GM13977 (cell line): ENCODE measurements at regions not wholly inside any gene's neighbourhood (a gene's known extent, or its start where the extent isn't known, plus 50 kb on each side); places are given as distances from the start of the nearest gene placed in this dataset.

Experiments used
- DNase-seq: peaks from one replicate; pipeline ENCODE4 v3.0.0; 2012; ENCODE audit warnings: low spot score
- in situ Hi-C: fragments of 300-500 bp; cut with MboI; formaldehyde crosslinking; loops from one replicate; pipeline ENCODE4 v1.12.0; 2022; ENCODE audit warnings: low sequenced_read_pairs, low pct_unique_long_range_greater_than_20kb, mixed read lengths, inconsistent platforms; ENCODE audit not compliant: unreplicated experiment
- TF ChIP-seq, protein P1 (sequence below): IDR thresholded peaks from 2 replicates; pipeline ENCODE4 v1.5.1; 2012; ENCODE audit warnings: mild to moderate bottlenecking, control low read depth; ENCODE audit not compliant: insufficient read depth; ENCODE audit errors: extremely low read depth, missing control alignments

DNA sequence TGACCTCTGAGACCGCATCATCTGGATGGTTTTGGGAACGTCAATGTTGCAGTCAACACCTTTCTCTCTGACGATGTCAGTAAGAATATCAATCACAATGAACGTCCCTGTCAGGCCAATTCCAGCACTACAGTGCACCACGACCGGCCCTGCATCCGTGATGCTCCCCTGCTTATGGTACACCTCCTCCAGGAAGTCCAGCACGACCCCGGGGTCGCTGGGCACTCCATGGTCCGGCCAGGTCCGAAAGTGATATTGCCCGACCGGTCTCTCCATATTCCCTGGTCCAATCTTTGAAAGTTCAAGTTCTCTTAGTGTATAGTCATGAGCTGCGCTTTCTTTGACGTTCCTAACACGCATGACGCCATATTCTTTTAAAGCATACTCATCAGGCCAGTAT lies 203.6 kb upstream of the PRDM9 start:
- in situ Hi-C loops = no loop called here
- DNase-seq = no peak
- TF ChIP-seq, protein P1, sequence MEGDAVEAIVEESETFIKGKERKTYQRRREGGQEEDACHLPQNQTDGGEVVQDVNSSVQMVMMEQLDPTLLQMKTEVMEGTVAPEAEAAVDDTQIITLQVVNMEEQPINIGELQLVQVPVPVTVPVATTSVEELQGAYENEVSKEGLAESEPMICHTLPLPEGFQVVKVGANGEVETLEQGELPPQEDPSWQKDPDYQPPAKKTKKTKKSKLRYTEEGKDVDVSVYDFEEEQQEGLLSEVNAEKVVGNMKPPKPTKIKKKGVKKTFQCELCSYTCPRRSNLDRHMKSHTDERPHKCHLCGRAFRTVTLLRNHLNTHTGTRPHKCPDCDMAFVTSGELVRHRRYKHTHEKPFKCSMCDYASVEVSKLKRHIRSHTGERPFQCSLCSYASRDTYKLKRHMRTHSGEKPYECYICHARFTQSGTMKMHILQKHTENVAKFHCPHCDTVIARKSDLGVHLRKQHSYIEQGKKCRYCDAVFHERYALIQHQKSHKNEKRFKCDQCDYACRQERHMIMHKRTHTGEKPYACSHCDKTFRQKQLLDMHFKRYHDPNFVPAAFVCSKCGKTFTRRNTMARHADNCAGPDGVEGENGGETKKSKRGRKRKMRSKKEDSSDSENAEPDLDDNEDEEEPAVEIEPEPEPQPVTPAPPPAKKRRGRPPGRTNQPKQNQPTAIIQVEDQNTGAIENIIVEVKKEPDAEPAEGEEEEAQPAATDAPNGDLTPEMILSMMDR = no peak

DNA sequence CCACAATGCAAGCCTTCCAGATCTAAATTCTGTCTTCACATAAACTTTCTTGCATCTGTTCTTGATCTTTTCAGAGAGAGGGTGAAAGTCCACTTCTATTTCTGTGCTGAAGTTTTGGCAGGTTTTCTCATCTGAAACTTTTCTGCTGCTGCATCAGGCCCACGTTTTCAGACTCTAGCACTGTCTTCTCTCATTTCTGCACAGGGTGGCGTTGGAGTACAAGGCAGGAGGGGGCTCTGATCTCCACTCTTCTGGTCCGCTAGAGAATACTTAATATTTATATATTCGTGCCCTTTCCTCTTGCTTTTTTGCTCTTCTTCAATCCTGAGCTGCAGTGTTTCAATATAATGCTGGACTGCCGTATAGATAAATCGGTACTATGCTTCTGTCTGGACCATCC lies 204.0 kb upstream of the PRDM9 start:
- TF ChIP-seq, protein P1 = no peak
- no peak for DNase-seq
- in situ Hi-C loops = no loop called here

DNA sequence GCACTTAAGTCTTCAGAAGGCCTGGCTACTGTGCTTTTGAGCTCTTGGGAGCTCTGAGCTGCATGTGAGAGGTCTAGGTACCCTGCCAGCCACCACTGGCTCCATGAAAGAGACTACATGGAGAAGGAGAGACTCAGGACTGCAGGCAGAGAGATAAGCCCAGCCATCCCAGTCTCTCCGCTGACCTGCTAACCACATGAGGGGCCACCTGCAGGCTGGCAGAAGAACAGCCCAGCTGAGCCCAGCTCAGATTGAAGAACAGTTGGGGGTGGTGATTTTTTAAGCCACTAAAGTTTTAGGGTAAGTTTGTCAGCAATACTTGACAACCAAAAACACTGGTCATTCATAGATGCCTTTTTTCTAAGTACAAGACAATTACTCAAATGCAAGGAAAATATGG lies 205.0 kb upstream of the PRDM9 start:
- in situ Hi-C loops = no loop called here
- no peak for DNase-seq
- TF ChIP-seq, protein P1 = no peak

DNA sequence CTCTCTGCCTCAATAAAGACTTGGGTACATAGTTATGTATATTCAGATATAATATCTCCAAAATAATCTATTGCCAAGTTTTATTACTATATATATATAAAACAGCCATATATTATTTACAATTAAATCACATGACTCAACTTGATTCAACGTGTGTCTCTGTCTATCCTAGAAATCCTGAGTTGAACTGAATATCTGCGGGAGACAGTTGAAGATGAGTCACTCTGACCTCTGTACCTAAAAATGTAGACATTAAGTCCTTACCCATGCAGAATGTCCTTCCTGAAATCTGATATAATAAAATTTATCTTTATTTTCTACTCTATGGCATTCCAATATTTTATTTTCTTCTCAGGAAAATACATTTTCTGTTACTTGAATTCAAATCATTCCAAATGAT lies 218.2 kb upstream of the PRDM9 start:
- TF ChIP-seq, protein P1 = no peak
- no peak for DNase-seq
- in situ Hi-C loops = no loop called here

DNA sequence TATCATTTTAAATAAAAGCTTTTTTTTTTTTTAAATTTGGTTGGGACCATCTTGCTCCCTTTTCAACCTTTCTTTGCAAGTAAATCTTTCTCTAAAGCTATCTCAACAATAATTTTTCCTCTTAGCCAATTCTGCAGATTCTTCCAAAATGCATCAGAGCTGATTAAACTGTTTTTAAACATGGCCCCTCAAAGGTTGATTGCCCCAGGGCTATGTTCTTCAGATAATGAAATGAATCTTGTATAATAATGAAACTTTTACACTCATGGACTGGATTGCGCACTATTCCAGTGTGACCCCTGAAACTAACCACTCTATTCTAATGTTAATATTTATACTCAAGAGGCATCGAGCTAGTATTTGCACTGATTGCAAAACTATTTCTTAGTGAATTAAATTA lies 222.8 kb upstream of the PRDM9 start:
- in situ Hi-C loops = no loop called here
- no peak for DNase-seq

DNA sequence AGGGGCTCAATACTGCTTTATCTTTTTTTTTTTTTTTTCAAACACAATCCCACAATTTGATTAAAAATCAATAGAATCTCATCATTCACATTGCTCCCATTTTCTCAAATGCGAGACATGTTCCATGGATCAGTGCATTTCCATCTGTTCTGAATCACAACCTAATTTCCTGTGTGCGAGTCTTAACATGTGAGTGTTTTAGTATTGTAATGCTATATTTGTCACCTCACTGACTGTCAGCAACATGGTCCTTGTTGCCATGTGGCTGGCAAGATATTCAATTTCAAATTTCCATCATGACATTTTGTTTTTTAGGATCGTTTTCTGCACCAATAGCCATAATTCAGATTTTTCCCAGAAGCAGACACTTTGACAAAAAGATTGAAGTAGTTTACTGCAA lies 233.2 kb upstream of the PRDM9 start:
- in situ Hi-C loops = no loop called here
- DNase-seq = no peak
- TF ChIP-seq, protein P1 = no peak

More for the DNA sequence above, 222.8 kb upstream of the PRDM9 start:
- TF ChIP-seq, protein P1 = no peak

DNA sequence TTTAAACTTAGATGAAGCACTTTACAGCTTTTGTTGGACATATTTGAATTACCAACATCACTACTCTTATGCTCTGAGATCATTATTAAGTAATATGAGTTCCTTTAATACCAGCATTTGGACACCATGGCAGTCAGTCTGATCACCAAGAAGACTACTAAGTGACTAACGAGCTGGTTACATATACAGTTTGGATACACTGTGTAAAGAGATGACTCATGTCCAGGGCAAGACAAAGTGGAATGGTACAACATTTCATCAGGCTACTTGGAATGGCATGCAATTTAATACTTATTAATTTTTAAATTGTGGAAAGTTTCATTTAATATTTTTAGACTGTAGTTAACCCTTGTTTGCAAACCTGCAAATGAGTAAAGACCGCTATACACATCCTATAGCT lies 237.4 kb upstream of the PRDM9 start:
- in situ Hi-C loops = no loop called here
- TF ChIP-seq, protein P1 = no peak
- no peak for DNase-seq
